Keratinocyte (primary cell): ENCODE measurements at regions not wholly inside any gene's neighbourhood (a gene's known extent, or its start where the extent isn't known, plus 50 kb on each side); places are given as distances from the start of the nearest gene placed in this dataset.

Source experiments
- DNase-seq: peaks from one replicate; pipeline ENCODE4 v3.0.0-alpha.2; 2011; ENCODE audit warnings: low read depth, missing footprints, low spot score
- FAIRE-seq: peaks from 2 replicates; lab custom pipeline; 2011; peaks lifted over from hg19 to GRCh38; lab: Jason Lieb, UNC
- H2AFZ ChIP-seq: 2 replicates; pipeline ENCODE4 v1.6.0; 2012; ENCODE audit warnings: low read length, control low read depth, inconsistent platforms; ENCODE audit not compliant: control insufficient read depth
- H3K27ac ChIP-seq: 2 replicates; pipeline ENCODE4 v1.5.1; 2011; ENCODE audit warnings: low read length; ENCODE audit not compliant: control insufficient read depth, insufficient read depth
- H3K27me3 ChIP-seq: 3 replicates; pipeline ENCODE4 v1.6.0; 2011; ENCODE audit warnings: low read length; ENCODE audit not compliant: control insufficient read depth, insufficient read depth; ENCODE audit errors: extremely low read depth
- H3K36me3 ChIP-seq, 2 experiments: 2 replicates in 1 of 2; 3 replicates in 1 of 2; pipeline ENCODE4 v1.5.1; 2011; ENCODE audit warnings: low read length in 2 of 2, mild to moderate bottlenecking in 1 of 2; ENCODE audit not compliant: control insufficient read depth in 2 of 2, insufficient read depth in 2 of 2; ENCODE audit errors: extremely low read depth in 1 of 2
- H3K4me1 ChIP-seq: 3 replicates; pipeline ENCODE4 v1.5.1; 2011; ENCODE audit warnings: low read length; ENCODE audit not compliant: control insufficient read depth, insufficient read depth; ENCODE audit errors: extremely low read depth
- H3K4me2 ChIP-seq: 3 replicates; pipeline ENCODE4 v1.6.0; 2011; ENCODE audit warnings: low read depth, low read length; ENCODE audit not compliant: control insufficient read depth, insufficient read depth; ENCODE audit errors: extremely low read depth
- H3K4me3 ChIP-seq, 3 experiments: fragments of 200-600 bp in 1 of 3; sonication (generic) in 1 of 3; 2 replicates in 2 of 3; 3 replicates in 1 of 3; pipeline ENCODE4 v1.5.1; 2011 to 2016; ENCODE audit warnings: low read length in 3 of 3, mild to moderate bottlenecking in 3 of 3, control low read depth in 2 of 3, inconsistent platforms in 1 of 3, low read depth in 1 of 3, mixed read lengths in 1 of 3, mixed run types in 1 of 3, moderate library complexity in 1 of 3; ENCODE audit not compliant: control insufficient read depth in 2 of 3, insufficient read depth in 2 of 3; ENCODE audit errors: extremely low read depth in 1 of 3
- H3K79me2 ChIP-seq: 2 replicates; pipeline ENCODE4 v1.6.0; 2012; ENCODE audit warnings: low read length; ENCODE audit not compliant: control insufficient read depth, insufficient read depth
- H3K9ac ChIP-seq: 3 replicates; pipeline ENCODE4 v1.6.0; 2011; ENCODE audit warnings: low read length; ENCODE audit not compliant: control insufficient read depth, insufficient read depth; ENCODE audit errors: extremely low read depth
- H3K9me1 ChIP-seq: 3 replicates; pipeline ENCODE4 v1.6.0; 2011; ENCODE audit warnings: low read length; ENCODE audit not compliant: control insufficient read depth, insufficient read depth; ENCODE audit errors: extremely low read depth
- H3K9me3 ChIP-seq: 2 replicates; pipeline ENCODE4 v1.5.1; 2012; ENCODE audit warnings: low read depth, low read length; ENCODE audit not compliant: control insufficient read depth
- H4K20me1 ChIP-seq: 3 replicates; pipeline ENCODE4 v1.6.0; 2011; ENCODE audit warnings: low read length; ENCODE audit not compliant: control insufficient read depth, insufficient read depth; ENCODE audit errors: extremely low read depth
- CTCF ChIP-seq, 3 experiments: IDR thresholded peaks in 1 of 3; conservative IDR thresholded peaks in 1 of 3; optimal IDR thresholded peaks in 1 of 3; 2 replicates in 2 of 3; 3 replicates in 1 of 3; pipeline versions ENCODE3 to v1.5.1; 2011; ENCODE audit warnings: low read length in 3 of 3, mild to moderate bottlenecking in 3 of 3, moderate library complexity in 2 of 3, control low read depth in 1 of 3, inconsistent platforms in 1 of 3; ENCODE audit not compliant: insufficient read depth in 2 of 3; ENCODE audit errors: extremely low read depth in 1 of 3
- EZH2 ChIP-seq: IDR thresholded peaks from one replicate; pipeline ENCODE4 v1.6.1; 2012; ENCODE audit warnings: inconsistent platforms, mild to moderate bottlenecking, low read length, moderate library complexity
- dilution Hi-C: fragments of 300-500 bp; cut with MboI; formaldehyde crosslinking; loops from one replicate; pipeline ENCODE4 v1.7.0; 2020; ENCODE audit warnings: low sequenced_read_pairs; ENCODE audit not compliant: extremely low pct_ligation_motif_present

DNA sequence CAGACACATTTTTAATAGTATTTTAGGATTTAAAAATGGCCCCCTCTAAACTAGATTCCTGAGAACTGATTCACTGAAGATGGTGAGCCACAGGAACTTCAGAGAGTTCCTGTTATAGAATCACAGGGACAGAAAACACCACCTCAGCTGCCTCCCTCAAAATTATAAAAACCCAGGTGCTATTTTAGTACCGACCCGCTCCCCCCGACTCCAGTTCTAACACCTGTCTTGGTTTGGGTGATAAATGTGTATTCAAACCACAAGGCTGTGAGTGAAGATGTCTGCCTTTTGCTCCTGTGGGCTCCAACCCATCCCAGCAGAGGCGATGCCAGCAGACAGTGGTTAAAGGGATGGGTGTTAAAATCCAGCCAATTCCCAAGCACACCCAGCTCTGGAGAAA lies 127.4 kb upstream of the LY86 start:
- no peak overlapping the region for H3K27ac ChIP-seq
- no peak for FAIRE-seq
- no peak overlapping the region for H2AFZ ChIP-seq
- DNase-seq = no peak
- no peak overlapping the region for H3K9ac ChIP-seq
- H3K9me3 ChIP-seq = no peaks in the 10 kb centered on the region
- dilution Hi-C loops = no loop called here
- no peaks in the 10 kb centered on the region for H4K20me1 ChIP-seq
- TF ChIP-seq EZH2 (no peak), CTCF (optimal IDR thresholded peaks at IDR 0.05 in 1 of 3, IDR thresholded peaks at IDR 0.05 in 1 of 3, conservative IDR thresholded peaks at IDR 0.05 in 1 of 3; ENCODE audit: extremely low read depth in 1 of 3, insufficient read depth in 2 of 3, low read length in 3 of 3) (no peak)
- no peak overlapping the region for H3K4me3 ChIP-seq
- H3K79me2 ChIP-seq = no peaks in the 10 kb centered on the region
- no peaks in the 10 kb centered on the region for H3K36me3 ChIP-seq
- no peaks in the 10 kb centered on the region for H3K9me1 ChIP-seq
- no peak overlapping the region for H3K4me2 ChIP-seq
- H3K4me1 ChIP-seq = no peaks in the 10 kb centered on the region
- no peaks in the 10 kb centered on the region for H3K27me3 ChIP-seq

- no peaks in the 10 kb centered on the region for H3K36me3 ChIP-seq
- H3K9me1 ChIP-seq = no peaks in the 10 kb centered on the region
- peak; percentile 73 for DNase-seq
- H3K79me2 ChIP-seq = no peaks in the 10 kb centered on the region
- H2AFZ ChIP-seq = no peak overlapping the region
- no peaks in the 10 kb centered on the region for H3K4me1 ChIP-seq
- no peaks in the 10 kb centered on the region for H3K9me3 ChIP-seq
- H3K4me3 ChIP-seq = no peak overlapping the region
- no peaks in the 10 kb centered on the region for H3K27me3 ChIP-seq
- H3K27ac ChIP-seq = no peak overlapping the region
- H3K9ac ChIP-seq = no peak overlapping the region
- TF ChIP-seq CTCF (optimal IDR thresholded peaks at IDR 0.05 in 1 of 3, IDR thresholded peaks at IDR 0.05 in 1 of 3, conservative IDR thresholded peaks at IDR 0.05 in 1 of 3; ENCODE audit: extremely low read depth in 1 of 3, insufficient read depth in 2 of 3, low read length in 3 of 3) = no peak
- no peak for TF ChIP-seq EZH2
- H4K20me1 ChIP-seq = no peaks in the 10 kb centered on the region
- FAIRE-seq = peak; percentile 5
- H3K4me2 ChIP-seq = no peak overlapping the region
- dilution Hi-C loops = no loop called here
Measured at GRCh38 chr6:6466967-6467761, 121.4 kb upstream of the LY86 start.
